ENCODE measurements at regions not wholly inside any gene's neighbourhood (a gene's known extent, or its start where the extent isn't known, plus 50 kb on each side); places are given as distances from the start of the nearest gene placed in this dataset.

GRCh38 chr15:91384189-91384730 lies 284.2 kb downstream of the SV2B start:
- intact Hi-C loops (cut with micrococcal nuclease) (no loop called here), in situ Hi-C loops (cut with MboI) (no loop called here)
- H3K4me1 ChIP-seq (replicated peaks in 1 of 2; ENCODE audit: control insufficient read depth in 2 of 2, insufficient read depth in 2 of 2, low read length in 2 of 2), result no peaks in the 10 kb centered on the region
- no peaks in the 10 kb centered on the region for H3K27me3 ChIP-seq (ENCODE audit: control insufficient read depth in 2 of 2, insufficient read depth in 2 of 2, low read length in 2 of 2)
- H3K27ac ChIP-seq (ENCODE audit: extremely low read depth, low read depth, low read length), result no peak overlapping the region
- no peaks in the 10 kb centered on the region for H3K79me2 ChIP-seq (ENCODE audit: control insufficient read depth, insufficient read depth, low read length)
- peak; percentile 57; the same call in 1 of the 2 replicates for TF ChIP-seq SPI1 (IDR thresholded peaks at IDR 0.05; ENCODE audit: borderline replicate concordance, low read depth, low read length)
- no peak for TF ChIP-seq DPF2 (IDR thresholded peaks at IDR 0.05)
- POLR2A ChIA-PET, result no interaction called here
- H4K20me1 ChIP-seq (replicated peaks; ENCODE audit: control insufficient read depth, insufficient read depth, low read length), result no peaks in the 10 kb centered on the region
- no peak for DNase-seq (ENCODE audit: extremely low read depth in 1 of 4, low spot score in 3 of 4)
- CTCF ChIA-PET (ENCODE audit: low intra/inter-chr PET ratio), result no interaction called here
- WGBS (ENCODE audit: insufficient coverage, low coverage, missing lambda C conversion rate), result 1% methylated on average over 6 of the region's 6 CpGs
- H2AFZ ChIP-seq (ENCODE audit: low read depth, low read length), result no peak overlapping the region
- no peak overlapping the region for H3K4me2 ChIP-seq (ENCODE audit: insufficient read depth, low read length)
- no peaks in the 10 kb centered on the region for H3K36me3 ChIP-seq (ENCODE audit: control insufficient read depth, insufficient read depth, low read length)
- no TSS peak for BruUV-seq (replicated peaks)
- H3K9ac ChIP-seq (ENCODE audit: insufficient read depth in 1 of 2, low read depth in 2 of 2, low read length in 2 of 2), result no peak overlapping the region
- no peaks in the 10 kb centered on the region for H3K9me1 ChIP-seq (ENCODE audit: control insufficient read depth, insufficient read depth, low read length)
- no peak for FAIRE-seq
- ATAC-seq, result no peak
- H3K4me3 ChIP-seq, result no peak overlapping the region
- H3K9me3 ChIP-seq (replicated peaks; ENCODE audit: control insufficient read depth, insufficient read depth, low read depth, low read length), result no peaks in the 10 kb centered on the region

- in situ Hi-C loops (cut with MboI), result no loop called here
- FAIRE-seq, result no peak
- CTCF ChIA-PET (ENCODE audit: low intra/inter-chr PET ratio), result interaction anchor here (0.6 kb wide), 1 partner anchor 21 kb away, joined by 6 read pairs; no protein-coding TSS in a partner anchor
- Histone ChIP-seq H3K79me2 (ENCODE audit: control insufficient read depth, insufficient read depth, low read length) (no peaks in the 10 kb centered on the region), H3K9me3 (replicated peaks; ENCODE audit: control insufficient read depth, insufficient read depth, low read depth, low read length) (no peaks in the 10 kb centered on the region), H3K9me1 (ENCODE audit: control insufficient read depth, insufficient read depth, low read length) (no peaks in the 10 kb centered on the region), H2AFZ (ENCODE audit: low read depth, low read length) (no peak overlapping the region), H3K9ac (ENCODE audit: insufficient read depth in 1 of 2, low read depth in 2 of 2, low read length in 2 of 2) (no peak overlapping the region), H3K27ac (ENCODE audit: extremely low read depth, low read depth, low read length) (no peak overlapping the region), H3K4me2 (ENCODE audit: insufficient read depth, low read length) (no peak overlapping the region), H3K36me3 (ENCODE audit: control insufficient read depth, insufficient read depth, low read length) (no peaks in the 10 kb centered on the region), H3K27me3 (ENCODE audit: control insufficient read depth in 2 of 2, insufficient read depth in 2 of 2, low read length in 2 of 2) (no peaks in the 10 kb centered on the region), H4K20me1 (replicated peaks; ENCODE audit: control insufficient read depth, insufficient read depth, low read length) (no peaks in the 10 kb centered on the region), H3K4me1 (replicated peaks in 1 of 2; ENCODE audit: control insufficient read depth in 2 of 2, insufficient read depth in 2 of 2, low read length in 2 of 2) (no peaks in the 10 kb centered on the region), H3K4me3 (no peak overlapping the region)
- WGBS (ENCODE audit: insufficient coverage, low coverage, missing lambda C conversion rate), result 0% methylated on average over 1 of the region's 1 CpG
- ATAC-seq, result no peak
- intact Hi-C loops (cut with micrococcal nuclease), result no loop called here
- DNase-seq (ENCODE audit: extremely low read depth in 1 of 4, low spot score in 3 of 4), result no peak
- no TSS peak for BruUV-seq (replicated peaks)
- POLR2A ChIA-PET, result no interaction called here
- TF ChIP-seq PHF8 (IDR thresholded peaks at IDR 0.05; ENCODE audit: borderline replicate concordance, low read length), result no peak
- no peak for TF ChIP-seq TCF15 (CRISPR knock-in tag; IDR thresholded peaks at IDR 0.05)
- no peak for TF ChIP-seq SIX5 (IDR thresholded peaks at IDR 0.05; ENCODE audit: borderline replicate concordance in 1 of 2, insufficient read depth in 1 of 2, low read depth in 1 of 2, low read length in 2 of 2)
- TF ChIP-seq ZC3H4 (CRISPR knock-in tag; IDR thresholded peaks at IDR 0.05; ENCODE audit: borderline replicate concordance), result no peak
- no peak for TF ChIP-seq BDP1 (IDR thresholded peaks at IDR 0.05; ENCODE audit: insufficient read depth, insufficient read length)
- no peak for TF ChIP-seq RBM14 (IDR thresholded peaks at IDR 0.05; ENCODE audit: borderline replicate concordance, insufficient read depth, low read depth, low read length)
- TF ChIP-seq RUNX1 (IDR thresholded peaks at IDR 0.05; ENCODE audit: low read depth), result no peak
- TF ChIP-seq BHLHE40 (IDR thresholded peaks at IDR 0.05; ENCODE audit: low read length), result no peak
- no peak for TF ChIP-seq SETDB1 (IDR thresholded peaks at IDR 0.05; ENCODE audit: low read length)
- no peak for TF ChIP-seq TFAM (CRISPR knock-in tag; conservative IDR thresholded peaks at IDR 0.05)
- no peak for TF ChIP-seq EZH2 (IDR thresholded peaks at IDR 0.05; ENCODE audit: borderline replicate concordance, low read depth, low read length)
- no peak for TF ChIP-seq ETS1 (conservative IDR thresholded peaks at IDR 0.05; ENCODE audit: control insufficient read depth, low read depth, low read length)
- no peak for TF ChIP-seq ZNF3 (CRISPR knock-in tag; IDR thresholded peaks at IDR 0.05)
- TF ChIP-seq MCM3 (IDR thresholded peaks at IDR 0.05), result no peak
- TF ChIP-seq SNAPC5 (CRISPR knock-in tag; IDR thresholded peaks at IDR 0.05), result no peak
Measured at GRCh38 chr15:91385311-91385710, 285.3 kb downstream of the SV2B start.
